ENCODE measurements at regions not wholly inside any gene's neighbourhood (a gene's known extent, or its start where the extent isn't known, plus 50 kb on each side); places are given as distances from the start of the nearest gene placed in this dataset.

DNA sequence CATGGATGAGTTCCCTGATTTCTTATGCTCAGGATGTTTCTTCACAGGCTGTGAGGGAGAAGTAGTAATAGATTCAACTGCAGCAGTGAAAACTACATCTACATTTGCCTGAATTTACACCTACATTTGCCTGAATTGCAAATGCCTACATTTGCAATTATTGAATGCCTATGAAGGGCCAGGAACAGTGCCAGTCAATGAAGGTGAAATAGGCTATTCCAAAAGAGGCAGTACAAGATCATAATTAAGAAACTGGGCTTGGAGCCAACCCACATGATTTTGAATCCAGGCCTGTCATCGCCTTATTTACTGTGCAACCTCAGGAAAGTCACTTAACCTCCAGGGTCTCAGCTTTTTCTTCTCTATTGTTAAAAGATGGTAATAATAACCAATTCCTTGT lies 1353.3 kb downstream of the FAM181B start:
- H4K20me1 ChIP-seq (ENCODE audit: insufficient read depth, poor library complexity, severe bottlenecking), result no peaks in the 10 kb centered on the region
- H3K27me3 ChIP-seq, result no peaks in the 10 kb centered on the region
- no peaks in the 10 kb centered on the region for H3K9me3 ChIP-seq (ENCODE audit: low read depth)
- TF ChIP-seq EZH2phosphoT487 (IDR thresholded peaks at IDR 0.05; ENCODE audit: low read depth, severe bottlenecking, unreplicated experiment) (no peak), EZH2 (IDR thresholded peaks at IDR 0.05; ENCODE audit: borderline replicate concordance) (no peak)
- TF ChIP-seq, protein P1, sequence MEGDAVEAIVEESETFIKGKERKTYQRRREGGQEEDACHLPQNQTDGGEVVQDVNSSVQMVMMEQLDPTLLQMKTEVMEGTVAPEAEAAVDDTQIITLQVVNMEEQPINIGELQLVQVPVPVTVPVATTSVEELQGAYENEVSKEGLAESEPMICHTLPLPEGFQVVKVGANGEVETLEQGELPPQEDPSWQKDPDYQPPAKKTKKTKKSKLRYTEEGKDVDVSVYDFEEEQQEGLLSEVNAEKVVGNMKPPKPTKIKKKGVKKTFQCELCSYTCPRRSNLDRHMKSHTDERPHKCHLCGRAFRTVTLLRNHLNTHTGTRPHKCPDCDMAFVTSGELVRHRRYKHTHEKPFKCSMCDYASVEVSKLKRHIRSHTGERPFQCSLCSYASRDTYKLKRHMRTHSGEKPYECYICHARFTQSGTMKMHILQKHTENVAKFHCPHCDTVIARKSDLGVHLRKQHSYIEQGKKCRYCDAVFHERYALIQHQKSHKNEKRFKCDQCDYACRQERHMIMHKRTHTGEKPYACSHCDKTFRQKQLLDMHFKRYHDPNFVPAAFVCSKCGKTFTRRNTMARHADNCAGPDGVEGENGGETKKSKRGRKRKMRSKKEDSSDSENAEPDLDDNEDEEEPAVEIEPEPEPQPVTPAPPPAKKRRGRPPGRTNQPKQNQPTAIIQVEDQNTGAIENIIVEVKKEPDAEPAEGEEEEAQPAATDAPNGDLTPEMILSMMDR (IDR thresholded peaks at IDR 0.05; ENCODE audit: poor library complexity), result no peak
- no peak overlapping the region for H3K4me3 ChIP-seq
- H3K4me2 ChIP-seq, result no peak overlapping the region
- no peak overlapping the region for H2AFZ ChIP-seq
- no peak for DNase-seq (ENCODE audit: low spot score)
- H3K79me2 ChIP-seq, result no peaks in the 10 kb centered on the region
- no peak overlapping the region for H3K27ac ChIP-seq
- no peaks in the 10 kb centered on the region for H3K36me3 ChIP-seq (replicated peaks; ENCODE audit: insufficient read depth, low read depth)
- no peaks in the 10 kb centered on the region for H3K9me2 ChIP-seq (replicated peaks; ENCODE audit: insufficient read depth)
- no peaks in the 10 kb centered on the region for H3K4me1 ChIP-seq (ENCODE audit: insufficient read depth)
- 72% methylated on average over 1 of the region's 1 CpG for WGBS (ENCODE audit: low lambda C conversion rate, missing lambda C conversion rate)

DNA sequence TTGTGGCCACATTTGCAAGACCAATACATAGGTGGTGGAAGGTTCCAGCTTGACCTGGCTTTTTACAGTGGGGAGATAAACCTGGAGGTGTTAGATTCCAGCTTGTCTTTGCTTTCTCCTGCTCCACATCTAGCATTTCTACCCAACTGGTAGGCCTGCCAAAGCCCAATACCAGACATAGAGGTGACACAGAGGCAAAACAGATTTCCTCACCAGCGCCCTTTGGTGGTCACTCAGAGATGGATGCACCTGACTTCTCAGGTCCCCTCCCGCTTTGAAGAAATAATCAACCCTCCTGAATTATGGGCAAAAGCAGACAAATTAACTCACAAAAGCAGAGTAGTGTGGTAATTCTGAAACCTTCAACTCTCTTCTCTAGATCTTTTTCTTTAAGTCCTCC lies 1356.2 kb downstream of the FAM181B start:
- H4K20me1 ChIP-seq (ENCODE audit: insufficient read depth, poor library complexity, severe bottlenecking), result no peaks in the 10 kb centered on the region
- no peaks in the 10 kb centered on the region for H3K9me2 ChIP-seq (replicated peaks; ENCODE audit: insufficient read depth)
- H3K4me1 ChIP-seq (ENCODE audit: insufficient read depth), result no peaks in the 10 kb centered on the region
- no peak overlapping the region for H3K4me3 ChIP-seq
- 79% methylated on average over 2 of the region's 2 CpGs for WGBS (ENCODE audit: low lambda C conversion rate, missing lambda C conversion rate)
- no peak overlapping the region for H3K4me2 ChIP-seq
- no peak overlapping the region for H2AFZ ChIP-seq
- no peak for DNase-seq (ENCODE audit: low spot score)
- no peaks in the 10 kb centered on the region for H3K79me2 ChIP-seq
- H3K36me3 ChIP-seq (replicated peaks; ENCODE audit: insufficient read depth, low read depth), result no peaks in the 10 kb centered on the region
- no peak for TF ChIP-seq EZH2 (IDR thresholded peaks at IDR 0.05; ENCODE audit: borderline replicate concordance)
- H3K27ac ChIP-seq, result no peak overlapping the region
- no peaks in the 10 kb centered on the region for H3K9me3 ChIP-seq (ENCODE audit: low read depth)
- H3K27me3 ChIP-seq, result no peaks in the 10 kb centered on the region

- Histone ChIP-seq H3K27ac (no peak overlapping the region), H3K36me3 (replicated peaks; ENCODE audit: insufficient read depth, low read depth) (no peaks in the 10 kb centered on the region), H2AFZ (no peak overlapping the region), H4K20me1 (ENCODE audit: insufficient read depth, poor library complexity, severe bottlenecking) (no peaks in the 10 kb centered on the region), H3K79me2 (no peaks in the 10 kb centered on the region), H3K4me1 (ENCODE audit: insufficient read depth) (no peaks in the 10 kb centered on the region), H3K27me3 (no peaks in the 10 kb centered on the region), H3K4me2 (no peak overlapping the region), H3K9me2 (replicated peaks; ENCODE audit: insufficient read depth) (no peaks in the 10 kb centered on the region), H3K4me3 (no peak overlapping the region), H3K9me3 (ENCODE audit: low read depth) (no peaks in the 10 kb centered on the region)
- WGBS (ENCODE audit: low lambda C conversion rate, missing lambda C conversion rate), result 92% methylated on average over 2 of the region's 2 CpGs
- TF ChIP-seq, protein P1 (IDR thresholded peaks at IDR 0.05; ENCODE audit: poor library complexity), result no peak
- TF ChIP-seq EZH2 (IDR thresholded peaks at IDR 0.05; ENCODE audit: borderline replicate concordance) (no peak), EZH2phosphoT487 (IDR thresholded peaks at IDR 0.05; ENCODE audit: low read depth, severe bottlenecking, unreplicated experiment) (no peak)
- DNase-seq (ENCODE audit: low spot score), result no peak
Observed at GRCh38 chr11:81373986-81374385, 1359.7 kb downstream of the FAM181B start.

- H2AFZ ChIP-seq, result no peak overlapping the region
- H3K36me3 ChIP-seq (replicated peaks; ENCODE audit: insufficient read depth, low read depth), result no peaks in the 10 kb centered on the region
- no peak overlapping the region for H3K4me3 ChIP-seq
- no peaks in the 10 kb centered on the region for H4K20me1 ChIP-seq (ENCODE audit: insufficient read depth, poor library complexity, severe bottlenecking)
- no peaks in the 10 kb centered on the region for H3K79me2 ChIP-seq
- H3K9me2 ChIP-seq (replicated peaks; ENCODE audit: insufficient read depth), result no peaks in the 10 kb centered on the region
- 89% methylated on average over 11 of the region's 11 CpGs for WGBS (ENCODE audit: low lambda C conversion rate, missing lambda C conversion rate)
- no peaks in the 10 kb centered on the region for H3K9me3 ChIP-seq (ENCODE audit: low read depth)
- DNase-seq (ENCODE audit: low spot score), result no peak
- H3K27me3 ChIP-seq, result no peaks in the 10 kb centered on the region
- no peaks in the 10 kb centered on the region for H3K4me1 ChIP-seq (ENCODE audit: insufficient read depth)
- no peak overlapping the region for H3K27ac ChIP-seq
- no peak overlapping the region for H3K4me2 ChIP-seq
- TF ChIP-seq EZH2phosphoT487 (IDR thresholded peaks at IDR 0.05; ENCODE audit: low read depth, severe bottlenecking, unreplicated experiment), result no peak
- no peak for TF ChIP-seq EZH2 (IDR thresholded peaks at IDR 0.05; ENCODE audit: borderline replicate concordance)
- TF ChIP-seq, protein P1 (IDR thresholded peaks at IDR 0.05; ENCODE audit: poor library complexity), result no peak
Observed at GRCh38 chr11:81368192-81368591, 1365.5 kb downstream of the FAM181B start.
